HL-60 (cell line): ENCODE measurements at regions not wholly inside any gene's neighbourhood (a gene's known extent, or its start where the extent isn't known, plus 50 kb on each side); places are given as distances from the start of the nearest gene placed in this dataset.
"Not testable (repeated sequence)": the region's sequence is repeated elsewhere in the genome, so short reads cannot be mapped to it uniquely, and the experiment has no call there.

Experiments
- DNase-seq, 2 experiments: peaks; one replicate each; pipeline ENCODE4 v3.0.0-alpha.2; 2010 to 2020; ENCODE audit warnings: low read depth in 1 of 2, low spot score in 1 of 2
- H3K27ac ChIP-seq: fragments of 250-450 bp; sonication (Bioruptor Pico); replicated peaks from 2 replicates; pipeline ENCODE4 v1.5.1; 2020; ENCODE audit warnings: mild to moderate bottlenecking, moderate library complexity
- H3K27me3 ChIP-seq: fragments of 250-450 bp; sonication (Bioruptor Pico); 2 replicates; pipeline ENCODE4 v1.5.1; 2021; ENCODE audit warnings: mild to moderate bottlenecking, moderate library complexity; ENCODE audit not compliant: insufficient read depth, poor library complexity, severe bottlenecking
- H3K4me3 ChIP-seq: replicated peaks from 2 replicates; pipeline ENCODE4 v1.5.1; 2011; ENCODE audit warnings: mild to moderate bottlenecking, control low read depth, low read length; ENCODE audit not compliant: insufficient read depth
- GABPA ChIP-seq: IDR thresholded peaks from 2 replicates; pipeline ENCODE4 v1.6.1; 2012; ENCODE audit warnings: low read depth
- POLR2AphosphoS5 ChIP-seq: IDR thresholded peaks from 2 replicates; pipeline ENCODE4 v1.6.1; 2012; ENCODE audit warnings: low read depth
- SPI1 ChIP-seq: IDR thresholded peaks from 2 replicates; pipeline ENCODE4 v1.6.1; 2012; ENCODE audit warnings: low read depth, mild to moderate bottlenecking, borderline replicate concordance
- TF ChIP-seq, protein P1 (sequence below): IDR thresholded peaks from one replicate; pipeline ENCODE4 v1.5.1; 2011; ENCODE audit warnings: low read length, control low read depth, inconsistent platforms; ENCODE audit not compliant: insufficient read depth
- TF ChIP-seq, protein P2 (sequence below): IDR thresholded peaks from 2 replicates; pipeline ENCODE4 v1.6.1; 2012; ENCODE audit warnings: low read depth; ENCODE audit not compliant: insufficient replicate concordance

DNA sequence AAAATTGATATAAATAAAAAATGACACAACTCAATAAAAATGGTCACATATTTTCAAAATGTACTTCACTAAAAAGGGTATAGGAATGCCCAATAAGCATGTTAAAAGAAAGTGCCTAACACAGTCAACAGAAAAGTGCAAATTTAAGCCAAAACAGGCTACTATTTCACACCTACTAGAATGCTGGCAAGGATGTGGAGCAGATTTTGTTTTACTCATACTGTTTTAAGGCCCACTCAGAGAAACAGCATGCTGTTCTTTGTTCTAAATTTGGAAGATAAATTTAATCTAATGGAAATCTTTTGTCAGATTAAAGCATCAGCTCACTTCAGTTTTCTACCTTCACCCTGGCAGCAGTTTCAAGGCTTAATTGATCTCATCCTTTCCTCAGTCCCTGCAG lies 576.8 kb upstream of the HS3ST1 start:
- no peak overlapping the region for H3K4me3 ChIP-seq
- H3K27me3 ChIP-seq, result no peaks in the 10 kb centered on the region
- no peak overlapping the region for H3K27ac ChIP-seq
- TF ChIP-seq, protein P1, sequence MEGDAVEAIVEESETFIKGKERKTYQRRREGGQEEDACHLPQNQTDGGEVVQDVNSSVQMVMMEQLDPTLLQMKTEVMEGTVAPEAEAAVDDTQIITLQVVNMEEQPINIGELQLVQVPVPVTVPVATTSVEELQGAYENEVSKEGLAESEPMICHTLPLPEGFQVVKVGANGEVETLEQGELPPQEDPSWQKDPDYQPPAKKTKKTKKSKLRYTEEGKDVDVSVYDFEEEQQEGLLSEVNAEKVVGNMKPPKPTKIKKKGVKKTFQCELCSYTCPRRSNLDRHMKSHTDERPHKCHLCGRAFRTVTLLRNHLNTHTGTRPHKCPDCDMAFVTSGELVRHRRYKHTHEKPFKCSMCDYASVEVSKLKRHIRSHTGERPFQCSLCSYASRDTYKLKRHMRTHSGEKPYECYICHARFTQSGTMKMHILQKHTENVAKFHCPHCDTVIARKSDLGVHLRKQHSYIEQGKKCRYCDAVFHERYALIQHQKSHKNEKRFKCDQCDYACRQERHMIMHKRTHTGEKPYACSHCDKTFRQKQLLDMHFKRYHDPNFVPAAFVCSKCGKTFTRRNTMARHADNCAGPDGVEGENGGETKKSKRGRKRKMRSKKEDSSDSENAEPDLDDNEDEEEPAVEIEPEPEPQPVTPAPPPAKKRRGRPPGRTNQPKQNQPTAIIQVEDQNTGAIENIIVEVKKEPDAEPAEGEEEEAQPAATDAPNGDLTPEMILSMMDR, result no peak
- TF ChIP-seq, protein P2, sequence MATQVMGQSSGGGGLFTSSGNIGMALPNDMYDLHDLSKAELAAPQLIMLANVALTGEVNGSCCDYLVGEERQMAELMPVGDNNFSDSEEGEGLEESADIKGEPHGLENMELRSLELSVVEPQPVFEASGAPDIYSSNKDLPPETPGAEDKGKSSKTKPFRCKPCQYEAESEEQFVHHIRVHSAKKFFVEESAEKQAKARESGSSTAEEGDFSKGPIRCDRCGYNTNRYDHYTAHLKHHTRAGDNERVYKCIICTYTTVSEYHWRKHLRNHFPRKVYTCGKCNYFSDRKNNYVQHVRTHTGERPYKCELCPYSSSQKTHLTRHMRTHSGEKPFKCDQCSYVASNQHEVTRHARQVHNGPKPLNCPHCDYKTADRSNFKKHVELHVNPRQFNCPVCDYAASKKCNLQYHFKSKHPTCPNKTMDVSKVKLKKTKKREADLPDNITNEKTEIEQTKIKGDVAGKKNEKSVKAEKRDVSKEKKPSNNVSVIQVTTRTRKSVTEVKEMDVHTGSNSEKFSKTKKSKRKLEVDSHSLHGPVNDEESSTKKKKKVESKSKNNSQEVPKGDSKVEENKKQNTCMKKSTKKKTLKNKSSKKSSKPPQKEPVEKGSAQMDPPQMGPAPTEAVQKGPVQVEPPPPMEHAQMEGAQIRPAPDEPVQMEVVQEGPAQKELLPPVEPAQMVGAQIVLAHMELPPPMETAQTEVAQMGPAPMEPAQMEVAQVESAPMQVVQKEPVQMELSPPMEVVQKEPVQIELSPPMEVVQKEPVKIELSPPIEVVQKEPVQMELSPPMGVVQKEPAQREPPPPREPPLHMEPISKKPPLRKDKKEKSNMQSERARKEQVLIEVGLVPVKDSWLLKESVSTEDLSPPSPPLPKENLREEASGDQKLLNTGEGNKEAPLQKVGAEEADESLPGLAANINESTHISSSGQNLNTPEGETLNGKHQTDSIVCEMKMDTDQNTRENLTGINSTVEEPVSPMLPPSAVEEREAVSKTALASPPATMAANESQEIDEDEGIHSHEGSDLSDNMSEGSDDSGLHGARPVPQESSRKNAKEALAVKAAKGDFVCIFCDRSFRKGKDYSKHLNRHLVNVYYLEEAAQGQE, result no peak
- TF ChIP-seq POLR2AphosphoS5 (no peak), SPI1 (no peak), GABPA (no peak)
- no peak for DNase-seq

DNA sequence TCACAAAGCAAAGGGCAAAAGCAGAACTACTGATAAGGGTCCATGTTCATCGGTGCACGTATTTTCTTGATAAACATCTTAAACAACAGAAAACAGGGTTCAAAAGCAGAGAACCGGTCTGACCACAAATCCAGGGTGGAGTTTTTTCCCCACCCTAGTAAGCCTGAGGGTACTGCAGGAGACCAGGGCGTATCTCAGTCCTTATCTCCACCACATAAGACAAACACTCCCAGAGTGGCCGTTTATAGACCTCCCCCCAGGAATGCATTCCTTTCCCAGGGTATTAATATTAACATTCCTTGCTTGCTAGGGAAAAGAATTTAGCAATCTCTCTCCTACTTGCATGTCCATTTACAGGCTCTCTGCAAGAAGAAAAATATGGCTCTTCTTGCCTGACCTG lies 567.9 kb upstream of the HS3ST1 start:
- H3K27me3 ChIP-seq, H3K4me3 ChIP-seq, H3K27ac ChIP-seq, DNase-seq: not testable (repeated sequence)

DNA sequence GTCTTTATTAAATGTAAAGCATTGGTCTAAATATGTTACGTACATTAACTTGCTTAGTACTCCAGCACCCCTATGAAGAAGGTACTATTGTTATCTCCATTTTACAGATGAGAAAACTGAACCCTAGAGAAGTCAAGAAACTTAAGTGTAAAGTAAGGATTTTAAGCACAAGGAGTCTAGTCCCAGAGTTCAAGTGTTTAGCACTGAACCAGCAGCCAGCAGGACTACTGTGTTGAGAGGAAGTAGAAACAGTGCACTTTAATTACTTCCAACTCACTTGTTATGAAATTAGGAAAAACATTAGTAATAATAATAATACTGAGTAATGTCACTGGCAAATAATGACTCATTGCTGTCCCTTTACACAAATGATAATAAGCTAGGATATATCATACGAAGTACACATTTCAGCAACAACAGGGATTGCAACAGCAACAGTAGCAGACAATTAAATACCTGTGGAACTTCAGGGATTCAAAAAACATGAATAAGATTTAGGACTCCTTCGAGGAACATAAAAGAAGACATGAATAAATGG lies 548.1 kb upstream of the HS3ST1 start:
- Histone ChIP-seq H3K4me3 (no peak overlapping the region), H3K27ac (no peak overlapping the region), H3K27me3 (no peaks in the 10 kb centered on the region)
- DNase-seq, result no peak
- no peak for TF ChIP-seq GABPA
- TF ChIP-seq, protein P1, result no peak

DNA sequence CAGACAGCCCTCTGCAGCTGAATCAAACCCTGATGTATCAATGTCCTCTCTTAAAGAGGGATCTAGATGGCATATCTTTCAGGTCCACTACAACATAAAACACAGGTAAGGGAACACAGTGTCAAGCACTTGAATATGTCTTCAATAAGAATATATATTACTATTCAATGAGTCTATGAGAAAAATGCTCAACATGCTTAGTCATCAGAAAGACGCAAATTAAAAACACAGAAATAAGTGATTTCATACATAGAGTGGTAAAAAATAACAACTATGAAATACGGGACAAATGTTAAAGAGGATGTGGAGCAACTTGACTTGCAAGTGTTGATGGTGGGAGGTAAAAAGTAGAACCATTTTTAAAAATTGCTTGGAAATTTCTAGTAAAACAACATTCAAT lies 544.6 kb upstream of the HS3ST1 start:
- Histone ChIP-seq H3K4me3 (no peak overlapping the region), H3K27me3 (no peaks in the 10 kb centered on the region), H3K27ac (no peak overlapping the region)
- DNase-seq, result no peak
- no peak for TF ChIP-seq POLR2AphosphoS5
- TF ChIP-seq, protein P1, result no peak
- no peak for TF ChIP-seq GABPA
- no peak for TF ChIP-seq SPI1
- TF ChIP-seq, protein P2, result no peak
